SK-N-SH (cell line): ENCODE measurements at regions not wholly inside any gene's neighbourhood (a gene's known extent, or its start where the extent isn't known, plus 50 kb on each side); places are given as distances from the start of the nearest gene placed in this dataset.

Experiments used
- CTCF ChIA-PET: fragments of 300-600, 350-600 bp; formaldehyde crosslinking; extraction: SDS; loops from one replicate; lab custom pipeline; 2021; lab: Yijun Ruan, JAX
- POLR2A ChIA-PET: fragments of 350-600 bp; sonication (Branson Sonifier 250); formaldehyde crosslinking; extraction: SDS; loops from one replicate; lab custom pipeline; 2020; ENCODE audit warnings: antibody characterized with exemption, inconsistent platforms; lab: Yijun Ruan, JAX
- DNase-seq: peaks from one replicate; pipeline ENCODE4 v3.0.0; 2012
- H2AFZ ChIP-seq: fragments of 200-600 bp; sonication (generic); 2 replicates; pipeline ENCODE4 v1.8.1; 2016; ENCODE audit warnings: antibody characterized with exemption, mild to moderate bottlenecking, low read depth
- H3F3A ChIP-seq: fragments of 200-600 bp; sonication (generic); replicated peaks from 2 replicates; pipeline ENCODE3; 2016; ENCODE audit warnings: antibody characterized with exemption, mild to moderate bottlenecking; ENCODE audit not compliant: insufficient read depth
- H3K27ac ChIP-seq, 2 experiments: fragments of 200-500 bp in 1 of 2; fragments of 200-600 bp in 1 of 2; sonication (Bioruptor generic) in 1 of 2; sonication (generic), shearing (Covaris generic) in 1 of 2; 2 replicates each; pipeline versions ENCODE4 v1.5.1 to v1.6.1; 2014 to 2016; ENCODE audit warnings: low read depth in 2 of 2, inconsistent platforms in 1 of 2, low read length in 1 of 2, mild to moderate bottlenecking in 1 of 2, mixed read lengths in 1 of 2
- H3K27me3 ChIP-seq: fragments of 200-600 bp; sonication (generic), shearing (Covaris generic); 2 replicates; pipeline ENCODE4 v1.6.1; 2016; ENCODE audit warnings: mixed run types; ENCODE audit not compliant: insufficient read depth
- H3K36me3 ChIP-seq, 2 experiments: fragments of 200-500 bp in 1 of 2; fragments of 200-600 bp in 1 of 2; sonication (Bioruptor generic) in 1 of 2; sonication (generic) in 1 of 2; replicated peaks in 1 of 2; 2 replicates each; pipeline versions ENCODE3 to v1.5.1; 2014 to 2016; ENCODE audit warnings: low read length in 1 of 2, mild to moderate bottlenecking in 1 of 2; ENCODE audit not compliant: insufficient read depth in 2 of 2, control insufficient read depth in 1 of 2
- H3K4me1 ChIP-seq, 2 experiments: fragments of 200-500 bp in 1 of 2; fragments of 200-600 bp in 1 of 2; sonication (Bioruptor generic) in 1 of 2; sonication (generic), shearing (Covaris generic) in 1 of 2; 2 replicates each; pipeline versions ENCODE4 v1.5.1 to v1.6.1; 2014 to 2016; ENCODE audit warnings: low read depth in 1 of 2, low read length in 1 of 2, mixed run types in 1 of 2; ENCODE audit not compliant: insufficient read depth in 2 of 2, control insufficient read depth in 1 of 2
- H3K4me2 ChIP-seq: fragments of 200-600 bp; sonication (generic), shearing (Covaris generic); 2 replicates; pipeline ENCODE4 v1.6.1; 2017; ENCODE audit warnings: mixed run types
- H3K4me3 ChIP-seq, 2 experiments: fragments of 200-500 bp in 1 of 2; fragments of 200-600 bp in 1 of 2; sonication (Bioruptor generic) in 1 of 2; sonication (generic), shearing (Covaris generic) in 1 of 2; 2 replicates each; pipeline versions ENCODE4 v1.5.1 to v1.8.1; 2014 to 2016; ENCODE audit warnings: low read depth in 2 of 2, inconsistent platforms in 1 of 2, low read length in 1 of 2, mild to moderate bottlenecking in 1 of 2, mixed read lengths in 1 of 2, moderate library complexity in 1 of 2
- H3K79me2 ChIP-seq: fragments of 200-600 bp; sonication (generic); 2 replicates; pipeline ENCODE4 v1.8.1; 2017; ENCODE audit warnings: mild to moderate bottlenecking; ENCODE audit not compliant: insufficient read depth
- H3K9ac ChIP-seq: fragments of 200-600 bp; sonication (generic); 2 replicates; pipeline ENCODE4 v1.6.1; 2017; ENCODE audit warnings: mixed run types
- H3K9me2 ChIP-seq: fragments of 200-600 bp; sonication (generic); 2 replicates; pipeline ENCODE4 v1.6.1; 2017; ENCODE audit warnings: mixed run types
- H3K9me3 ChIP-seq: fragments of 200-600 bp; sonication (generic); 2 replicates; pipeline ENCODE4 v1.6.1; 2017; ENCODE audit warnings: mixed run types, mild to moderate bottlenecking, moderate library complexity
- H4K20me1 ChIP-seq: fragments of 200-600 bp; sonication (generic); 2 replicates; pipeline ENCODE4 v1.6.1; 2017; ENCODE audit warnings: mild to moderate bottlenecking, mixed run types; ENCODE audit not compliant: insufficient read depth
- EZH2phosphoT487 ChIP-seq: fragments of 200-600 bp; sonication (generic); IDR thresholded peaks from 2 replicates; pipeline ENCODE4 v1.6.1; 2017; ENCODE audit warnings: low read depth, mixed run types, mild to moderate bottlenecking, antibody characterized with exemption, moderate library complexity, borderline replicate concordance
- FOSL2 ChIP-seq: IDR thresholded peaks from 2 replicates; pipeline ENCODE4 v1.4.0; 2012; ENCODE audit warnings: low read depth, mild to moderate bottlenecking, moderate library complexity, borderline replicate concordance
- GABPA ChIP-seq: IDR thresholded peaks from 2 replicates; pipeline ENCODE4 v1.4.0; 2012; ENCODE audit warnings: low read depth, mild to moderate bottlenecking
- JUND ChIP-seq: IDR thresholded peaks from 2 replicates; pipeline ENCODE4 v1.4.0; 2012
- MXI1 ChIP-seq: IDR thresholded peaks from 2 replicates; pipeline ENCODE4 v1.6.1; 2012; ENCODE audit warnings: mild to moderate bottlenecking, low read depth, low read length, improper control_type of control experiment
- NFIC ChIP-seq: IDR thresholded peaks from 2 replicates; pipeline ENCODE4 v1.4.0; 2012; ENCODE audit warnings: borderline replicate concordance
- RAD21 ChIP-seq: IDR thresholded peaks from 2 replicates; pipeline ENCODE4 v1.6.1; 2012; ENCODE audit warnings: mild to moderate bottlenecking, low read length
- SMC3 ChIP-seq: IDR thresholded peaks from 2 replicates; pipeline ENCODE4 v1.6.1; 2012; ENCODE audit warnings: low read depth, low read length, improper control_type of control experiment
- WGBS: methylation state at CpG from one replicate; pipeline ENCODE4 v1.1.6; 2017; ENCODE audit warnings: low lambda C conversion rate; 5-methylcytosine and 5-hydroxymethylcytosine counted together
- TF ChIP-seq, protein P1 (sequence below): IDR thresholded peaks from 2 replicates; pipeline ENCODE4 v1.6.1; 2012; ENCODE audit warnings: mild to moderate bottlenecking, low read depth, low read length, moderate library complexity
- TF ChIP-seq, protein P2 (sequence below): IDR thresholded peaks from 2 replicates; pipeline ENCODE4 v1.4.0; 2012; ENCODE audit warnings: low read depth
- TF ChIP-seq, protein P3 (sequence below): IDR thresholded peaks from 2 replicates; pipeline ENCODE4; 2012

DNA sequence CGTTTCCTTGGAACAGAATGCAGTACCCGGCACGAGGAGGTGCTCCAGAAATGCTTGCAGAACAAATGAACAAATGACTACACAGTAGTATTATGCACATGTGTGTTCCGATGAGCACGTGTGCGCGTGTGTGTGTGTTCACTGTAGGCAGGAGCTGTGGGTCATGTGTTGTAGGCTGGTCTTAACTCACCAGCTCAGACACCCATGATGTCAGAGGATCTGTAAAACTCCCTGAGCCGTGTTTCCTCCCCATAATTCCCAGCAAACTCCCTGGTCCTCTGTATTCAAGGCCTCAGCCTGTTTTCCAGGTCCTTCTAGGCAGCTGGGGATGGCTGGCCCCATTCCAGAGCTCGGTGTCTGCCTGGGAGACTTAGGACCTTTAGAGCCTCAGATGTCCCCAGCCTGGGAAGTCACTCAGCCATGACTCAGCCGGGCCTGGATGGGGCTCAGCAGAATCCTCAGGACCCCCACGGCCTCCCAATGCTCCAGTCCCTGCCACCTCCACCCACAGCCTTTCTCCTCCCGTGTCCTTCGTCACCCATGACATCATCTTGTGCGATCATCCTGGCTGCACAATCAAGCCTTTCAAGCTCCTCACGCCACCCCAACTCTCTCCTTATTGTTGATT, 475.0 kb upstream of the SULF2 start (continued):
- TF ChIP-seq, protein P1, sequence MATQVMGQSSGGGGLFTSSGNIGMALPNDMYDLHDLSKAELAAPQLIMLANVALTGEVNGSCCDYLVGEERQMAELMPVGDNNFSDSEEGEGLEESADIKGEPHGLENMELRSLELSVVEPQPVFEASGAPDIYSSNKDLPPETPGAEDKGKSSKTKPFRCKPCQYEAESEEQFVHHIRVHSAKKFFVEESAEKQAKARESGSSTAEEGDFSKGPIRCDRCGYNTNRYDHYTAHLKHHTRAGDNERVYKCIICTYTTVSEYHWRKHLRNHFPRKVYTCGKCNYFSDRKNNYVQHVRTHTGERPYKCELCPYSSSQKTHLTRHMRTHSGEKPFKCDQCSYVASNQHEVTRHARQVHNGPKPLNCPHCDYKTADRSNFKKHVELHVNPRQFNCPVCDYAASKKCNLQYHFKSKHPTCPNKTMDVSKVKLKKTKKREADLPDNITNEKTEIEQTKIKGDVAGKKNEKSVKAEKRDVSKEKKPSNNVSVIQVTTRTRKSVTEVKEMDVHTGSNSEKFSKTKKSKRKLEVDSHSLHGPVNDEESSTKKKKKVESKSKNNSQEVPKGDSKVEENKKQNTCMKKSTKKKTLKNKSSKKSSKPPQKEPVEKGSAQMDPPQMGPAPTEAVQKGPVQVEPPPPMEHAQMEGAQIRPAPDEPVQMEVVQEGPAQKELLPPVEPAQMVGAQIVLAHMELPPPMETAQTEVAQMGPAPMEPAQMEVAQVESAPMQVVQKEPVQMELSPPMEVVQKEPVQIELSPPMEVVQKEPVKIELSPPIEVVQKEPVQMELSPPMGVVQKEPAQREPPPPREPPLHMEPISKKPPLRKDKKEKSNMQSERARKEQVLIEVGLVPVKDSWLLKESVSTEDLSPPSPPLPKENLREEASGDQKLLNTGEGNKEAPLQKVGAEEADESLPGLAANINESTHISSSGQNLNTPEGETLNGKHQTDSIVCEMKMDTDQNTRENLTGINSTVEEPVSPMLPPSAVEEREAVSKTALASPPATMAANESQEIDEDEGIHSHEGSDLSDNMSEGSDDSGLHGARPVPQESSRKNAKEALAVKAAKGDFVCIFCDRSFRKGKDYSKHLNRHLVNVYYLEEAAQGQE, result no peak
- no peak for TF ChIP-seq EZH2phosphoT487
- TF ChIP-seq, protein P2, sequence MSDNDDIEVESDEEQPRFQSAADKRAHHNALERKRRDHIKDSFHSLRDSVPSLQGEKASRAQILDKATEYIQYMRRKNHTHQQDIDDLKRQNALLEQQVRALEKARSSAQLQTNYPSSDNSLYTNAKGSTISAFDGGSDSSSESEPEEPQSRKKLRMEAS, result no peak
- no peak for TF ChIP-seq SMC3
- TF ChIP-seq, all 33 proteins: peak for 0

DNA sequence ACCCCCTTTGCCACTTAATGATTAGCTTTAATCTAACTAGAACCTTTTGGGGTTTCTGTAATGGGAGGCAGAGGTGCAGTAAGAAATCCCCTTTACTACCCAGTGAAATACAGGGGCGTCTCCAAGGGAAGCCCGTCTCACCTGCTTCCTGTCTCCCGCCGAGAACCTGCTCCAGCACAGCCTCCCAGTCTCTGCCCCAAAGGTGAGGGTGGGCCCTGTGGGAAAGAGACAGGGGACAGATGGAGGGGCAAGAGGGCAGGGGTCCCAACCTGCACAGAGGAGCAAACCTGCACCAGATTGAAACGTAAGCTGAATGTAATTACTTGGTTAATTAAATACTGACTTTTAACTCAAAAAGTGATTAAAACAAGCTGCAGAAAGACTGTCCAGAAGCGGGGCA, 474.2 kb upstream of the SULF2 start:
- POLR2A ChIA-PET, result no interaction called here
- no peak for DNase-seq
- no peaks in the 10 kb centered on the region for H3K36me3 ChIP-seq
- H3K27ac ChIP-seq, result no peak overlapping the region
- no peak overlapping the region for H3K4me3 ChIP-seq
- no peaks in the 10 kb centered on the region for H4K20me1 ChIP-seq
- H3K9me2 ChIP-seq, result no peaks in the 10 kb centered on the region
- peaks cover 0 to 18% of the 10 kb centered on the region in 2 experiments; a peak in 1 of 4 replicates for H3K4me1 ChIP-seq
- H3K9me3 ChIP-seq, result no peaks in the 10 kb centered on the region; the same call in none of the 2 replicates
- H3F3A ChIP-seq, result no peaks in the 10 kb centered on the region
- H3K27me3 ChIP-seq, result 0 out of 2 replicates have a peak, but pooled peaks cover 10% of the 10 kb centered on the region
- no peak overlapping the region for H3K4me2 ChIP-seq
- CTCF ChIA-PET, result interaction anchor here (0.9 to 1.4 kb wide), 2 partner anchors 71 to 361 kb away, joined by 3 to 4 read pairs; no protein-coding TSS in a partner anchor
- no peak overlapping the region for H3K9ac ChIP-seq
- H3K79me2 ChIP-seq, result no peaks in the 10 kb centered on the region
- no peak overlapping the region for H2AFZ ChIP-seq
- no peak for TF ChIP-seq FOSL2
- WGBS, result 69% methylated on average over 6 of the region's 6 CpGs

DNA sequence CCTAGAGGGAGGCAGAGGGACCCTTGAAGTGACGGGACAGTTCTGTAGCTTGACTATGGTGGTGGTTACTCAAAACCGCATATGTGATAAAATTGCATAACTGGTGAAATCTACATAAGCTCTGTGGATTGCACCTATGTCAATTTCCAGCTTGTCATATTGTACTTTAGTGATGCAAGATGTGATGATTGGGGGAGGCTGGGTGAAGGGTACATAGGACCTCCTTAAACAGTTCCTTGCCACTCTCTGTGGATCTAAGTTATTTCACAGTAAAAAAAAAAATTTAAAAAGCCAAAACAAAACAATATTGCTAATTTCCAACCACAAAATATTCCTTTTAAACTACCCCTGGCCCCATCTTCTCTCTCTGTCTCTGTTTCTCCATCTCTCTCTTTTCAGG, 472.6 kb upstream of the SULF2 start:
- no peak for DNase-seq

More for the DNA sequence above, 472.6 kb upstream of the SULF2 start:
- no peak overlapping the region for H3K4me2 ChIP-seq
- H3K79me2 ChIP-seq, result no peaks in the 10 kb centered on the region
- ChIA-PET POLR2A (no interaction called here), CTCF (no interaction called here)
- H3K9ac ChIP-seq, result no peak overlapping the region
- H3K9me2 ChIP-seq, result no peaks in the 10 kb centered on the region
- H3K9me3 ChIP-seq, result no peaks in the 10 kb centered on the region; the same call in none of the 2 replicates
- H3K4me1 ChIP-seq, result peaks cover 0 to 18% of the 10 kb centered on the region in 2 experiments; a peak in 1 of 4 replicates
- no peak overlapping the region for H3K27ac ChIP-seq
- H3F3A ChIP-seq, result no peaks in the 10 kb centered on the region
- TF ChIP-seq GABPA (no peak), MXI1 (no peak), JUND (no peak), NFIC (no peak), EZH2phosphoT487 (no peak), FOSL2 (no peak), RAD21 (no peak)
- TF ChIP-seq, protein P3, sequence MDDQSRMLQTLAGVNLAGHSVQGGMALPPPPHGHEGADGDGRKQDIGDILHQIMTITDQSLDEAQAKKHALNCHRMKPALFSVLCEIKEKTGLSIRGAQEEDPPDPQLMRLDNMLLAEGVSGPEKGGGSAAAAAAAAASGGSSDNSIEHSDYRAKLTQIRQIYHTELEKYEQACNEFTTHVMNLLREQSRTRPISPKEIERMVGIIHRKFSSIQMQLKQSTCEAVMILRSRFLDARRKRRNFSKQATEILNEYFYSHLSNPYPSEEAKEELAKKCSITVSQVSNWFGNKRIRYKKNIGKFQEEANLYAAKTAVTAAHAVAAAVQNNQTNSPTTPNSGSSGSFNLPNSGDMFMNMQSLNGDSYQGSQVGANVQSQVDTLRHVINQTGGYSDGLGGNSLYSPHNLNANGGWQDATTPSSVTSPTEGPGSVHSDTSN, result no peak
- TF ChIP-seq, protein P1, result no peak
- no peaks in the 10 kb centered on the region for H4K20me1 ChIP-seq
- 0 out of 2 replicates have a peak, but pooled peaks cover 10% of the 10 kb centered on the region for H3K27me3 ChIP-seq
- H2AFZ ChIP-seq, result no peak overlapping the region
- H3K4me3 ChIP-seq, result no peak overlapping the region
- H3K36me3 ChIP-seq, result no peaks in the 10 kb centered on the region
- 66% methylated on average over 2 of the region's 2 CpGs for WGBS
